GM13976 (cell line): ENCODE measurements at regions not wholly inside any gene's neighbourhood (a gene's known extent, or its start where the extent isn't known, plus 50 kb on each side); places are given as distances from the start of the nearest gene placed in this dataset.

ENCODE experiments used
- DNase-seq: peaks from one replicate; pipeline ENCODE4 v3.0.0; 2012; ENCODE audit warnings: low spot score
- in situ Hi-C: fragments of 300-500 bp; cut with MboI; formaldehyde crosslinking; loops from one replicate; pipeline ENCODE4 v1.12.0; 2022; ENCODE audit warnings: low sequenced_read_pairs, mixed read lengths, inconsistent platforms; ENCODE audit not compliant: unreplicated experiment
- TF ChIP-seq, protein P1 (sequence below): IDR thresholded peaks from 2 replicates; pipeline ENCODE4 v1.5.1; 2012; ENCODE audit warnings: borderline replicate concordance, mild to moderate bottlenecking; ENCODE audit not compliant: insufficient read depth; ENCODE audit errors: extremely low read depth, missing control alignments, control extremely low read depth

DNA sequence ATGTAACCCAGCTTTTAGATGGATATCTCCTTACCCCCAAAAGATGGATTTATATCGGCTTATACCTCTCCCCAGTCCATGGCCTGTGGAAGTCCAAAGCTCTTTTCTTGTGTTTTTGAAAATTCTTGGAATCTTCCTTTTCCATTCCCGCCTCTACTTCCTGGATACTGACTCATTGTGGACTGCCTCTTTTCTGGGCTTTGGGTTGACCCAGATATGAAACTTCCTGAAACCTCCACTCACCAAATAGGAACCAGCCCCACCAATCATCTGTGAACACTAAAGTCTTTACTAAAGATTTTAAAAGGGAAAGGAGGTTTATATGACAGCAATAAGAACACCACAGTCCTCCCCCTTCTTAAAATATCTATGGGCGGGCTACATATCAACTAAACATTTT is 163.4 kb upstream of the SYN3 start:
- in situ Hi-C loops: no loop called here
- TF ChIP-seq, protein P1, sequence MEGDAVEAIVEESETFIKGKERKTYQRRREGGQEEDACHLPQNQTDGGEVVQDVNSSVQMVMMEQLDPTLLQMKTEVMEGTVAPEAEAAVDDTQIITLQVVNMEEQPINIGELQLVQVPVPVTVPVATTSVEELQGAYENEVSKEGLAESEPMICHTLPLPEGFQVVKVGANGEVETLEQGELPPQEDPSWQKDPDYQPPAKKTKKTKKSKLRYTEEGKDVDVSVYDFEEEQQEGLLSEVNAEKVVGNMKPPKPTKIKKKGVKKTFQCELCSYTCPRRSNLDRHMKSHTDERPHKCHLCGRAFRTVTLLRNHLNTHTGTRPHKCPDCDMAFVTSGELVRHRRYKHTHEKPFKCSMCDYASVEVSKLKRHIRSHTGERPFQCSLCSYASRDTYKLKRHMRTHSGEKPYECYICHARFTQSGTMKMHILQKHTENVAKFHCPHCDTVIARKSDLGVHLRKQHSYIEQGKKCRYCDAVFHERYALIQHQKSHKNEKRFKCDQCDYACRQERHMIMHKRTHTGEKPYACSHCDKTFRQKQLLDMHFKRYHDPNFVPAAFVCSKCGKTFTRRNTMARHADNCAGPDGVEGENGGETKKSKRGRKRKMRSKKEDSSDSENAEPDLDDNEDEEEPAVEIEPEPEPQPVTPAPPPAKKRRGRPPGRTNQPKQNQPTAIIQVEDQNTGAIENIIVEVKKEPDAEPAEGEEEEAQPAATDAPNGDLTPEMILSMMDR: no peak
- DNase-seq: no peak

DNA sequence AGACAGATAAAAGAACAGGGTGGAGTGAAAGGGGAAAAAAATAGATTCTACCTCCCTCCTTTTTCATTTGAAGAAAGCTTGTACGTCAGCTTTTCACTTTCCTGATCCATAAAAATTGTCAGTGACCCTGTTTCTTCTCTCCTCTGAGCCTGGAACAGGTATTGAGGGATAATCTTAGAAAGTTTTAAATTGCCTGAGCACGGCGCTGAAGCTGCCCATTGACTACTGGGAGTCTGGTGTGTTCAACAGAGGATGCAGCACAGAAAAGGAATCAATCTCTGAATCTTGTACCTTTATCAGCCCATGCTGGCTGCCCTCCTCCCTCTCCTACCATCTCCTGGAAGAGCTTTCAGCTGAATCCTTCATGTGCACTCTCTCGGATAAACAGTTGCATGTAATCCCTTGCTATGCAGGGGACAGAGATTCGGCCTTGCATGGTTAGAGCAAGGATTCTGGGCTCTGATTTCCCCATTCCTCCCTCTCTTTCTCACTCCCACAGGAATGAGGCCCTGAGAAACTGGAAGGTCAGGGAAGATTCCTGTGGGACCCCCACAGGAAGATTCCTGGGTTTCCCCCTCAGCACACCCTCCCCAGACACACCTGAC is 162.4 kb upstream of the SYN3 start:
- TF ChIP-seq, protein P1: no peak
- in situ Hi-C loops: no loop called here
- no peak for DNase-seq

DNA sequence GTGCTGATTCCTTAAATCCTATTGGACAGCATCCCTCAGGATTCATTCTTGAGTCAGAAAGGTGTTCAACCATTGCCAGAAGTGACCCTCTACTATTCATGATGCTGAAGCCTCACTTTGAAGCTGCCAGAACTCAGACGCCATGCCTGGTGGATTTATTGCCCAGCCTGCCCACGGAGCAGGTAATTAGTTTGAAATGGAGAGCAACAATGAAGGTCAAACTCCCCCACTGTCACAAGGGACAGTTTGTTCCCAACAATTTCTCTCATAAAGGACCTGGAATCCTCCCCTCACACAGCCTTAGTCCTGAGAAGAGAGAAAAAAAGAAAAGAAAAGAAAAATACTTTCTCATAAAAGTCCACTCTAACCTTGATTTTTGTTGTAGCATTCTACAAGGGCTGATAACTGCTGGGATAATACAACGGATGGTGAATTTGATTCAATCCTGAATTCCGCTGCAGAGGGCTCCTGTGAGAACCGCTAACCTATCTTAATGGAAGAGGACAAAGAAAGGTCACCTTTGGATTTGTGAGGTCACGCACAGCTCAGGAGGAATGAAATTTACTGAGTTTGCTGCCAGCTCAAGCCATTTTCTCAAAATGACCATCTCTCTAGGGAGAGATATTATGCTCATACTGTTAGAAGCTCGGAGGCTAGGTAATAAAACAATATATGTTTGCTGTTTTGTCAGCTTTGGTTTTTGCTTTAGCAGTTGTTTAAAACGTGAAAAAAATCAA is 161.6 kb upstream of the SYN3 start:
- TF ChIP-seq, protein P1: no peak
- no peak for DNase-seq
- in situ Hi-C loops: no loop called here

- DNase-seq: no peak
- TF ChIP-seq, protein P1: no peak
- in situ Hi-C loops: no loop called here
These were observed 155.3 kb upstream of the SYN3 start for GRCh38 chr22:33213383-33214075.

GRCh38 chr22:33209930-33210784 is 152.0 kb upstream of the SYN3 start:
- TF ChIP-seq, protein P1: peak; percentile 60
- in situ Hi-C loops: loop anchor here (10.0 kb wide), 1 partner anchor 185 kb away; no protein-coding TSS in a partner anchor
- DNase-seq: peak; percentile 85

DNA sequence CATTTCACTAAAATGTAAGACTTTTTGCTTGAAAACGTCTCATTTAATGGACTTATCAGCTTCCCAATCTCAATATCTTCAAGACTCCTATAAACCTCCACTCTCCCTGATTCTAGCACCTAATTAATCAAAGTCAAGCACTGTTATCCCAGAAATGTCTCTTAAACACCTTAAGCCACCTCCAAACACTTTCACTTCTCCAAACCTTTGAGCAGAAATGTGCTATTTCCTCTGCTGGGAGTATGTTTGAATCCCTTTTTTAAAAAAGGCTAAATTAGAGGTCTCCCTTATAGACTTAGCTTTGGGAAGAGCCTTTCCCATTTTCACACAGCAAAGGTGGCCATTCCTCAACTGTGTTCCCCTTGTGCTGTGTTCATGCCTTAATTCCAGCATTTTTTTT is 146.2 kb upstream of the SYN3 start:
- TF ChIP-seq, protein P1: no peak
- in situ Hi-C loops: loop anchor here (10.0 kb wide), 1 partner anchor 180 kb away; no protein-coding TSS in a partner anchor
- DNase-seq: no peak
